OCI-LY1 (cell line): ENCODE measurements at regions not wholly inside any gene's neighbourhood (a gene's known extent, or its start where the extent isn't known, plus 50 kb on each side); places are given as distances from the start of the nearest gene placed in this dataset.

Experiments used
- H2AFZ ChIP-seq: fragments of 200-600 bp; sonication (generic), shearing (Covaris generic); 2 replicates; pipeline ENCODE4 v1.6.0; 2014; ENCODE audit warnings: antibody characterized with exemption, mild to moderate bottlenecking, low read length
- H3F3A ChIP-seq: fragments of 200-600 bp; sonication (generic), shearing (Covaris generic); 2 replicates; pipeline ENCODE4 v1.6.0; 2014; ENCODE audit warnings: mild to moderate bottlenecking, antibody characterized with exemption, low read length, moderate library complexity; ENCODE audit not compliant: insufficient read depth
- H3K27ac ChIP-seq: fragments of 200-600 bp; sonication (generic); 2 replicates; pipeline ENCODE4 v1.5.1; 2014; ENCODE audit warnings: low read length, mixed run types, mild to moderate bottlenecking, low read depth; ENCODE audit not compliant: poor library complexity, severe bottlenecking
- H3K27me3 ChIP-seq: fragments of 200-600 bp; sonication (generic); 2 replicates; pipeline ENCODE4 v1.6.0; 2014; ENCODE audit warnings: antibody characterized with exemption, mild to moderate bottlenecking, low read length, moderate library complexity; ENCODE audit not compliant: insufficient read depth
- H3K36me3 ChIP-seq: fragments of 200-600 bp; sonication (generic); 2 replicates; pipeline ENCODE4 v1.6.1; 2014; ENCODE audit warnings: mild to moderate bottlenecking, antibody characterized with exemption, low read length, moderate library complexity, mixed read lengths; ENCODE audit not compliant: insufficient read depth
- H3K4me1 ChIP-seq: fragments of 200-600 bp; sonication (generic); 2 replicates; pipeline ENCODE4 v1.5.1; 2014; ENCODE audit warnings: mild to moderate bottlenecking, low read length, moderate library complexity; ENCODE audit not compliant: insufficient read depth, severe bottlenecking
- H3K4me2 ChIP-seq: fragments of 200-600 bp; sonication (generic), shearing (Covaris generic); 2 replicates; pipeline ENCODE4 v1.6.1; 2014; ENCODE audit warnings: low read length
- H3K4me3 ChIP-seq: fragments of 200-600 bp; sonication (generic); 2 replicates; pipeline ENCODE4 v1.5.1; 2014; ENCODE audit warnings: low read length, low read depth, mild to moderate bottlenecking, mixed read lengths; ENCODE audit not compliant: poor library complexity, severe bottlenecking
- H3K79me2 ChIP-seq: fragments of 200-600 bp; shearing (Covaris generic); 2 replicates; pipeline ENCODE4 v1.6.1; 2016; ENCODE audit warnings: mixed run types, low read length, mixed read lengths; ENCODE audit not compliant: insufficient read depth
- H3K9ac ChIP-seq: fragments of 200-600 bp; sonication (generic), shearing (Covaris generic); 2 replicates; pipeline ENCODE4 v1.6.1; 2014; ENCODE audit warnings: mild to moderate bottlenecking, low read length, mixed read lengths
- H3K9me2 ChIP-seq: fragments of 200-600 bp; sonication (generic), shearing (Covaris generic); 2 replicates; pipeline ENCODE4 v1.6.1; 2014; ENCODE audit warnings: low read depth, mild to moderate bottlenecking, low read length, mixed read lengths
- H3K9me3 ChIP-seq: fragments of 200-600 bp; shearing (Covaris generic); 2 replicates; pipeline ENCODE4 v1.6.1; 2014; ENCODE audit warnings: low read length, mixed read lengths
- H4K20me1 ChIP-seq: fragments of 200-600 bp; sonication (generic), shearing (Covaris generic); 2 replicates; pipeline ENCODE4 v1.6.0; 2016; ENCODE audit warnings: mild to moderate bottlenecking, low read length; ENCODE audit not compliant: insufficient read depth
- EZH2 ChIP-seq: fragments of 200-600 bp; sonication (generic), shearing (Covaris generic); IDR thresholded peaks from 2 replicates; pipeline ENCODE4 v1.8.0; 2017; ENCODE audit warnings: borderline replicate concordance, mixed run types, mild to moderate bottlenecking, antibody characterized with exemption, low read length, moderate library complexity, mixed read lengths
- TF ChIP-seq, protein P1 (sequence below): fragments of 200-600 bp; sonication (generic), shearing (Covaris generic); IDR thresholded peaks from 2 replicates; pipeline ENCODE4 v1.5.1; 2017; ENCODE audit warnings: mild to moderate bottlenecking, antibody characterized with exemption, low read length, moderate library complexity, mixed read lengths

DNA sequence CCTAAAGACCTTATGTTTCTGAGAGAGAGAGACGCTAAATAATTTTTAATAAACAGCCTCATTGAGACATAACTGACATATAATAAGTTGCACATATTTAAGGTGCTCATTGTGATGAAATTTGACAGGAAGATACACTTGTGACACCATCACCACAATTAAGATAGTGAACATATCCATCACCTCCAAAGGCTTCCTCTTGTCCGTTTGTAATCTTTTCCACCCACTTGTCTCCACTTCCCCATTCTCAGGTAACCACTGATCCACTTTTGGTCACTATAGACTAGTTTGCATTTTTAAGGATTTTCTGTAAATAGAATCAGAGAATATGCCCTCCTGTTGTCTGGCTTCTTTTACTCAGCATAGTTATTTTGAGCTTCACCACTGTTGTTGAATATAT lies 195.1 kb upstream of the WDR11 start:
- TF ChIP-seq, protein P1, sequence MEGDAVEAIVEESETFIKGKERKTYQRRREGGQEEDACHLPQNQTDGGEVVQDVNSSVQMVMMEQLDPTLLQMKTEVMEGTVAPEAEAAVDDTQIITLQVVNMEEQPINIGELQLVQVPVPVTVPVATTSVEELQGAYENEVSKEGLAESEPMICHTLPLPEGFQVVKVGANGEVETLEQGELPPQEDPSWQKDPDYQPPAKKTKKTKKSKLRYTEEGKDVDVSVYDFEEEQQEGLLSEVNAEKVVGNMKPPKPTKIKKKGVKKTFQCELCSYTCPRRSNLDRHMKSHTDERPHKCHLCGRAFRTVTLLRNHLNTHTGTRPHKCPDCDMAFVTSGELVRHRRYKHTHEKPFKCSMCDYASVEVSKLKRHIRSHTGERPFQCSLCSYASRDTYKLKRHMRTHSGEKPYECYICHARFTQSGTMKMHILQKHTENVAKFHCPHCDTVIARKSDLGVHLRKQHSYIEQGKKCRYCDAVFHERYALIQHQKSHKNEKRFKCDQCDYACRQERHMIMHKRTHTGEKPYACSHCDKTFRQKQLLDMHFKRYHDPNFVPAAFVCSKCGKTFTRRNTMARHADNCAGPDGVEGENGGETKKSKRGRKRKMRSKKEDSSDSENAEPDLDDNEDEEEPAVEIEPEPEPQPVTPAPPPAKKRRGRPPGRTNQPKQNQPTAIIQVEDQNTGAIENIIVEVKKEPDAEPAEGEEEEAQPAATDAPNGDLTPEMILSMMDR: no peak
- no peak for TF ChIP-seq EZH2

DNA sequence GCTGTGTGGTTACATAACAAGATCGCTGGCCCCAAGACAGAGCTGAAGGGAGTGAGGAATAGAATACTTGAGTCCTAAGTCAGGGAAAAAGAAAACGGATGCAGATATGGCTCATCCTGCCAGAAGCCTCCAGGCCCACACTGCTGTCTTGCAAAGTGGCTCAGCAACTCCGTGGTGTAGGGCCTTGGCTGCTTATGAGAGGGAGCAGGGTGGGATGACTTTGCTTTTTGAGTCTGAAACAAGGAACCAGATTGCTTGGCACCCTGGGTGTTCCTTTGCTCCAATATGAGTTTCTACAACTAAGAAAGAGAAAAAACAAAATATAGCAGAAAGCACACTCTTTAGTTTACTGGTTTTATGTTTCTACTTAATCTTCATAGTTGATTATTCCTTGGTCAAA lies 193.8 kb upstream of the WDR11 start:
- Histone ChIP-seq H3K4me1 (no peaks in the 10 kb centered on the region), H3K27me3 (no peaks in the 10 kb centered on the region), H3K79me2 (no peaks in the 10 kb centered on the region), H3F3A (no peaks in the 10 kb centered on the region), H4K20me1 (no peaks in the 10 kb centered on the region), H3K9me3 (no peaks in the 10 kb centered on the region), H3K9me2 (no peaks in the 10 kb centered on the region), H3K9ac (no peak overlapping the region), H3K27ac (no peak overlapping the region), H3K4me2 (no peak overlapping the region), H3K4me3 (no peak overlapping the region), H2AFZ (no peak overlapping the region), H3K36me3 (no peaks in the 10 kb centered on the region)
- no peak for TF ChIP-seq EZH2
- TF ChIP-seq, protein P1: no peak

More for the DNA sequence above, 195.1 kb upstream of the WDR11 start:
- no peak overlapping the region for H2AFZ ChIP-seq
- H3K9me2 ChIP-seq: no peaks in the 10 kb centered on the region
- H3K79me2 ChIP-seq: no peaks in the 10 kb centered on the region
- no peak overlapping the region for H3K4me2 ChIP-seq
- no peaks in the 10 kb centered on the region for H3K9me3 ChIP-seq
- H3K9ac ChIP-seq: no peak overlapping the region
- no peak overlapping the region for H3K4me3 ChIP-seq
- no peaks in the 10 kb centered on the region for H3K36me3 ChIP-seq
- no peaks in the 10 kb centered on the region for H4K20me1 ChIP-seq
- no peak overlapping the region for H3K27ac ChIP-seq
- no peaks in the 10 kb centered on the region for H3F3A ChIP-seq
- no peaks in the 10 kb centered on the region for H3K27me3 ChIP-seq
- no peaks in the 10 kb centered on the region for H3K4me1 ChIP-seq

DNA sequence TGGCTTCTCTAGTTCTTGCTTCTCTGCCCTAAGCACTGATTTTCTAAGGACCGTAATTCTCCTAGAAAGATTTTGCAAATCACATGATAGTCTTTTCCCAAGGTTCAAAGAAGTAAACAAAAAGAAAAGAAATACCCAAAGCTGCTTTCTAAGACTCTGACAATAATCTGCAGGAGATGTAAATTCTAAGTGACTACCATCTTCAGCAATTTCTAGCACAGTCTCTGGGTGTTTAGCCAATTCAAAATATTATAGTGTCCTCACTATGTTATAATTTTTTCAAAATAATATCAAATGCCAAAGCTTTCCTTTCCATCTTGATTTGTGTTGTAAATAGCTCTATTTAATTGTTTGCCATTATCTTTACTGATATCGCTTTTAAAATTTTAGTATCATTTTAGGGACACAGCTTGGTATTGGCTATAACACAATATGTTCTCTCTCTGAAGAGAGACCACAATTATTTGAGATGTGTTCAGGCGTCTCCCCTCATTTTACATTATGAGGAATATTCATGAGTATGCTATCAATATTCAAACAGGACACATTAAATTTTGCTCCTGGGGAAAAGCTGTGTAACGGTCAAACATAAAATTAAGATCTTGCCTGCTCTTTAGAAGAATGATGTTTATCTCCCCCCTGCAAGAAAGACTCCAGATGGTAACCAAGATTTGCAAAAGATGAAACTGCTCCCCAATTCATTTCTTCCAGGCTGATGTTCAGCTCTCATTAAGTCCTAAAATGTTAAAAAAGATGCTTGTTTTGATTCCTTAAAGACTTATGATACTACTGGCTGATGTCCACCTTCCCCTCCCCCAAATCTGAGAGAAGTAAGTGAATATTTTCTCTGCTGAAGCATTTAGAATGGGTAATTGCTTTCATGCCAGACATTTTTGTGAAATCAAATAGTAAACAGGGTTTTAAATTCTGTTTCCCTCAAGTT lies 191.9 kb upstream of the WDR11 start:
- H4K20me1 ChIP-seq: no peaks in the 10 kb centered on the region
- H3F3A ChIP-seq: no peaks in the 10 kb centered on the region
- H3K4me3 ChIP-seq: no peak overlapping the region
- no peaks in the 10 kb centered on the region for H3K27me3 ChIP-seq
- H3K4me1 ChIP-seq: no peaks in the 10 kb centered on the region
- TF ChIP-seq EZH2: no peak
- TF ChIP-seq, protein P1: no peak
- no peak overlapping the region for H3K4me2 ChIP-seq
- H3K36me3 ChIP-seq: no peaks in the 10 kb centered on the region
- no peaks in the 10 kb centered on the region for H3K9me2 ChIP-seq
- no peak overlapping the region for H3K27ac ChIP-seq
- H3K79me2 ChIP-seq: no peaks in the 10 kb centered on the region
- no peak overlapping the region for H2AFZ ChIP-seq
- no peak overlapping the region for H3K9ac ChIP-seq
- no peaks in the 10 kb centered on the region for H3K9me3 ChIP-seq
